ENCODE measurements at regions not wholly inside any gene's neighbourhood (a gene's known extent, or its start where the extent isn't known, plus 50 kb on each side); places are given as distances from the start of the nearest gene placed in this dataset.
"Not testable (repeated sequence)": the region's sequence is repeated elsewhere in the genome, so short reads cannot be mapped to it uniquely, and the experiment has no call there.

DNA sequence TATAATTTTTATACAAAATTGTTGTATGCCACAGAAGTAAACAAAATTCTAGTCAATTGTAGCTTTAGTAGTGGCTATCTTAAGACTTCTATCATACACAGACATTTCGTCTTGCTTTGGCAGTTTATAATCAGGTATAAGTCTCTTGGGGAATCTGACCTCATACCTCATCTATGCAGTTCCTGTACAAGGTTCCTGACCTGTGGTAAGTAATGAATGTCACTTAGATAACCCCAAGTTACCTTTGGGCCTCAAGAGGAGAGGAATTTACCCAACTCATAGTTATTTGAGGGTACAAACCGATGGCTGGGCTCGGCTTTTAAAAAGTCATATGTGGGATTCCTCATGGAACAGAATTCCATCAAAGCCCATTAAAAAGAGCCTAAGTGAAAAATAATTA lies 58.8 kb upstream of the UNC93A start:
- TF ChIP-seq POLR2AphosphoS5 (IDR thresholded peaks at IDR 0.05) (no peak), EP300 (IDR thresholded peaks at IDR 0.05) (no peak), POLR2A (IDR thresholded peaks at IDR 0.05) (no peak)
- TF ChIP-seq, protein P1, sequence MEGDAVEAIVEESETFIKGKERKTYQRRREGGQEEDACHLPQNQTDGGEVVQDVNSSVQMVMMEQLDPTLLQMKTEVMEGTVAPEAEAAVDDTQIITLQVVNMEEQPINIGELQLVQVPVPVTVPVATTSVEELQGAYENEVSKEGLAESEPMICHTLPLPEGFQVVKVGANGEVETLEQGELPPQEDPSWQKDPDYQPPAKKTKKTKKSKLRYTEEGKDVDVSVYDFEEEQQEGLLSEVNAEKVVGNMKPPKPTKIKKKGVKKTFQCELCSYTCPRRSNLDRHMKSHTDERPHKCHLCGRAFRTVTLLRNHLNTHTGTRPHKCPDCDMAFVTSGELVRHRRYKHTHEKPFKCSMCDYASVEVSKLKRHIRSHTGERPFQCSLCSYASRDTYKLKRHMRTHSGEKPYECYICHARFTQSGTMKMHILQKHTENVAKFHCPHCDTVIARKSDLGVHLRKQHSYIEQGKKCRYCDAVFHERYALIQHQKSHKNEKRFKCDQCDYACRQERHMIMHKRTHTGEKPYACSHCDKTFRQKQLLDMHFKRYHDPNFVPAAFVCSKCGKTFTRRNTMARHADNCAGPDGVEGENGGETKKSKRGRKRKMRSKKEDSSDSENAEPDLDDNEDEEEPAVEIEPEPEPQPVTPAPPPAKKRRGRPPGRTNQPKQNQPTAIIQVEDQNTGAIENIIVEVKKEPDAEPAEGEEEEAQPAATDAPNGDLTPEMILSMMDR (IDR thresholded peaks at IDR 0.05) = no peak
- no peaks in the 10 kb centered on the region for H3K9me3 ChIP-seq
- no peak for DNase-seq
- intact Hi-C loops (cut with DNase I; ENCODE audit: low total_unique reads) = no loop called here
- WGBS, 5 donors = 51 to 77% (median 58%) methylated on average over 3 of the region's 3 CpGs
- H3K27ac ChIP-seq = no peak overlapping the region
- H3K36me3 ChIP-seq = no peaks in the 10 kb centered on the region
- no peak overlapping the region for H3K4me3 ChIP-seq
- no peaks in the 10 kb centered on the region for H3K4me1 ChIP-seq
- peaks cover 0 to 33% (median 4%) of the 10 kb centered on the region in 3 donors for H3K27me3 ChIP-seq

DNA sequence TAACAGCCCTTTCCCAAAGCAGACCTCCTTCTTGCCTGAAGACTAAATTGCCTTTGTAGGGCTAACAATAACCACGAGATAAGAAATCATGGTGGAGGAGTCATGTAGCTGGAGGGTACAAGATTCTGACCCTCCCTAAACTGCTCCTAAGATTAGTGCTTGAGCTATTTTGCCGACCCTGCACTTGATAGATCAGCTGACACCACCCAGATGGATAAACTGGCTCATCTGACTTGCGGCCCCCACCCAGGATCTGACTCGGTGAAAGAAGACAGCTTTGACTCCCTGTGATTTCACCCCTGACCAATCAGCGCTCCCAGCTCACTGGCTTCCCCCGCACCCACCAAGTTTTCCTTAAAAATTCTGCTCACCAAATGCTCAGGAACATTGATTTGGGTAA lies 57.6 kb upstream of the UNC93A start:
- 45 to 58% (median 57%) methylated on average over 6 of the region's 6 CpGs for WGBS, 5 donors

DNA sequence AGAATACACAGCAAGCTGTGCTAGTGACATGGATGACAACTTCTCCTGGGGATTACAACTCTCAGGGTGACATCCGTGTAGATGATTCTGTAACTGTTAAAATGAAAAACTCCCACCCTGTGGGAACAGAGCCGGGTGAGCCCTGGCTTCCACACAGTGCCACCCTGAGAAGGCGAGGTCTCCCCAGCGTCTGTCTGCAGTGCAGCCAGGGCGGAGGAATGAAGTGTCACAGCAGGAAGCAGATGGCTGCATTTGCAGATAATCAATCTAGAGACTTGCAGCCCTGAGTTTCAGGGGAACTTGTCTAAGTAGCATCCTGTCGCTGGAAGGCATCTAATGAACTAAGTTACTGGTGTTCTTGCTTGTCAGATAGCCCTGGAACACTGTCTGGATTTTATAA lies 56.5 kb upstream of the UNC93A start:
- H3K4me3 ChIP-seq; H3K4me1 ChIP-seq; intact Hi-C loops (cut with DNase I; ENCODE audit: low total_unique reads); DNase-seq; H3K36me3 ChIP-seq; H3K27ac ChIP-seq; H3K9me3 ChIP-seq: not testable (repeated sequence)
- WGBS, 5 donors = 18 to 67% (median 43%) methylated on average over 3 to 5 of the region's 6 CpGs
- peaks cover 0 to 31% (median 4%) of the 10 kb centered on the region in 3 donors for H3K27me3 ChIP-seq

More for the DNA sequence above, 57.6 kb upstream of the UNC93A start:
- no peaks in the 10 kb centered on the region for H3K4me1 ChIP-seq
- peaks cover 0 to 33% (median 4%) of the 10 kb centered on the region in 3 donors for H3K27me3 ChIP-seq
- intact Hi-C loops (cut with DNase I; ENCODE audit: low total_unique reads) = no loop called here
- DNase-seq = no peak
- TF ChIP-seq EP300 (IDR thresholded peaks at IDR 0.05) (no peak), POLR2AphosphoS5 (IDR thresholded peaks at IDR 0.05) (no peak), POLR2A (IDR thresholded peaks at IDR 0.05) (no peak)
- TF ChIP-seq, protein P1 (IDR thresholded peaks at IDR 0.05) = no peak
- H3K27ac ChIP-seq = no peak overlapping the region
- no peak overlapping the region for H3K4me3 ChIP-seq
- no peaks in the 10 kb centered on the region for H3K9me3 ChIP-seq
- no peaks in the 10 kb centered on the region for H3K36me3 ChIP-seq

DNA sequence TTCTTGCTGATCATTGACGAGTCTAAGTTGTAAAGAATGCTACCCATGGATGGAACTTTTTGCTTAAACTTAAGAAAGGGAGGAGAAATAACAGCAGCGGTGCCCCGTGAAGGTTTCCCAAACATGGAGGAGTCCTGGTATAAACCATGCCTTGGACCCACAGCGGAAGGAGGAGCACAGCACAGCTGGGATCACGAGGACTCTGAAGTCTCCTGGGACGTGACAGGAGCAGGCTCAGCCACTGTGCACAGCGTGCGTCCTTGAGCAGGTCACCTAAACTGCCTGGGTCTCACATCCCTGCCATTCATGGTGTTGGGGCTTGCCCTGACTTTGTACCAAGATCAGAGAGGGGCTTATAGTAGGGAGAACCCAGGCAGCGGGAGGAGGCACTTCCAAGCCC lies 56.1 kb upstream of the UNC93A start:
- Histone ChIP-seq H3K4me3 (no peak overlapping the region), H3K9me3 (no peaks in the 10 kb centered on the region), H3K4me1 (no peaks in the 10 kb centered on the region), H3K27ac (no peak overlapping the region), H3K36me3 (no peaks in the 10 kb centered on the region), H3K27me3 (peaks cover 0 to 27% (median 4%) of the 10 kb centered on the region in 3 donors)
- intact Hi-C loops (cut with DNase I; ENCODE audit: low total_unique reads) = no loop called here
- DNase-seq = no peak
- TF ChIP-seq POLR2AphosphoS5 (IDR thresholded peaks at IDR 0.05) = no peak
- TF ChIP-seq, protein P1 (IDR thresholded peaks at IDR 0.05) = no peak
- 72 to 88% (median 80%) methylated on average over 9 of the region's 9 CpGs for WGBS, 5 donors

DNA sequence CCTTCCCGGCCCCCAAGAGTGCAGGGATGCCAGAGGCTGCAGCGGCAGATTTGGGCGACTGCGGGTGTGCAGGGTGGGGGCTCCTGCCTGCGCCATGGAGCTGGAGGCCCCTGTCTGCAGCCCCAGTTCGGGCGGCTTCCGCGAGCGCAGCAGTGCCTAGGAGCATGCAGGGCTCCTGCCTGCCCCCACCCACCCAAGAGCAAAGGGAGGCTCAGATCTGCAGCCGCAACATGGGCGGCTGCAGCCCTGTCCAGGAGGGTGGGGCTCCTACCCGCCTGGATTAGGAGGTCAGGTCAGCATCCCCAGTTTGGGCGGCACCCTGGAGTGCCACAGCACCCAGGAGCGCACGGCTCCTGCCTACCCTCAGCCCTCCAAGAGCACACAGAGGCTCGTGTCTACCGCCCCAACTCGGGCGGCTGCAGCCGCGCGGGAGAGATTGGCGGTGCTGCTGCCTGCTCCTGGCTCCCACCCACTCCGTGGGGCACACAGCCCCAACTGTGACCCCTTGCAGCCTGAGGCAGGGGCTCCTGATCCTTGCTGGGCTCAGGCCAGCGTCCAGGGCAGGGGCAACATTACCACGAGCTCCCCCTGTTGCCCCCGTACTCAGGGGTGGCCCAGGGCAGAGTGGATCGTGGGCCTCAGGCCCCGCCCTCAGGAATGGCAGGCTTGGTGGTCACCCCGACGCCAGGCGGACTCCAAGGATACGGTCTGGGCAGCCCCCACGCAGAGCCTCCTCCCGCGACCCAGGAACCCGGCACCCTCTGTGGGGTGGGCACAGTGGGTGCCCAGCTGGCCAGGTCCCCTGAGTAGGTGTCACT lies 55.5 kb upstream of the UNC93A start:
- H3K4me3 ChIP-seq = no peak overlapping the region
- no peaks in the 10 kb centered on the region for H3K4me1 ChIP-seq
- no peaks in the 10 kb centered on the region for H3K36me3 ChIP-seq
- WGBS, 5 donors = 82 to 94% (median 91%) methylated on average over 9 to 38 of the region's 38 CpGs
- no peaks in the 10 kb centered on the region for H3K9me3 ChIP-seq
- no peak for DNase-seq
- intact Hi-C loops (cut with DNase I; ENCODE audit: low total_unique reads) = no loop called here
- TF ChIP-seq, protein P1 (IDR thresholded peaks at IDR 0.05) = no peak
- TF ChIP-seq POLR2AphosphoS5 (IDR thresholded peaks at IDR 0.05) (no peak), POLR2A (IDR thresholded peaks at IDR 0.05) (no peak), EP300 (IDR thresholded peaks at IDR 0.05) (no peak)
- no peak overlapping the region for H3K27ac ChIP-seq
- peaks cover 0 to 27% (median 4%) of the 10 kb centered on the region in 3 donors for H3K27me3 ChIP-seq

Measured in stomach (tissue), 8 donors.